HCT116 (cell line): ENCODE measurements at regions not wholly inside any gene's neighbourhood (a gene's known extent, or its start where the extent isn't known, plus 50 kb on each side); places are given as distances from the start of the nearest gene placed in this dataset.

Experiments used
- ATAC-seq: fragments of 200-7000 bp; cut with Tn5 transposase; 2 replicates; pipeline ENCODE4 v1.9.1; 2020; ENCODE audit warnings: mild to moderate bottlenecking, moderate library complexity
- BruUV-seq: library from RNA; stranded (reverse); fragments of 400-500 nt; replicated peaks from 2 replicates; lab custom pipeline; 2021; lab: Mats Ljungman, UMichigan
- CTCF ChIA-PET: fragments of 300-600 bp; sonication (Branson Sonifier 250); formaldehyde crosslinking; loops from one replicate; lab custom pipeline; 2021; ENCODE audit warnings: antibody characterized with exemption; lab: Charles Lee
- POLR2A ChIA-PET: fragments of 300-600, 350-600 bp; sonication (Branson Sonifier 250); formaldehyde crosslinking; loops from one replicate; lab custom pipeline; 2021; ENCODE audit warnings: antibody characterized with exemption; lab: Charles Lee
- RAD21 ChIA-PET, 2 experiments: fragments of 300-600 bp; sonication (Branson Sonifier 250); formaldehyde crosslinking; loops; one replicate each; lab custom pipeline; 2023; ENCODE audit warnings: low total read pairs in 2 of 2; ENCODE audit not compliant: uncharacterized antibody in 2 of 2, unreplicated experiment in 2 of 2, low non-redundant PET in 1 of 2; lab: Charles Lee
- DNase-seq: peaks from one replicate; pipeline ENCODE4 v3.0.0-alpha.2; 2010; ENCODE audit warnings: low read depth, low spot score
- H2AFZ ChIP-seq: fragments of 200-600 bp; shearing (Covaris generic), sonication (generic); 2 replicates; pipeline ENCODE4 v1.6.1; 2017; ENCODE audit warnings: low read depth, mixed run types, mixed read lengths, antibody characterized with exemption, low read length; ENCODE audit not compliant: poor library complexity, severe bottlenecking
- H3K27ac ChIP-seq: 2 replicates; pipeline ENCODE4 v1.5.1; 2012; ENCODE audit warnings: low read depth, low read length
- H3K27me3 ChIP-seq: fragments of 200-600 bp; sonication (generic); 2 replicates; pipeline ENCODE4 v1.6.1; 2016; ENCODE audit warnings: mixed run types, low read length, mixed read lengths; ENCODE audit not compliant: insufficient read depth
- H3K36me3 ChIP-seq, 2 experiments: fragments of 200-500 bp in 1 of 2; fragments of 200-600 bp in 1 of 2; sonication (Bioruptor generic) in 1 of 2; sonication (generic) in 1 of 2; 2 replicates each; pipeline versions ENCODE4 v1.5.1 to v1.6.1; 2014 to 2016; ENCODE audit warnings: low read length in 2 of 2, inconsistent platforms in 1 of 2, mixed read lengths in 1 of 2, mixed run types in 1 of 2; ENCODE audit not compliant: insufficient read depth in 2 of 2, control insufficient read depth in 1 of 2
- H3K4me1 ChIP-seq, 2 experiments: fragments of 200-600 bp in 1 of 2; sonication (generic) in 1 of 2; 2 replicates each; pipeline versions ENCODE4 v1.5.1 to v1.6.1; 2012 to 2017; ENCODE audit warnings: low read length in 2 of 2, inconsistent platforms in 1 of 2, mild to moderate bottlenecking in 1 of 2, mixed read lengths in 1 of 2, mixed run types in 1 of 2, moderate library complexity in 1 of 2; ENCODE audit not compliant: insufficient read depth in 2 of 2, control insufficient read depth in 1 of 2
- H3K4me2 ChIP-seq: fragments of 200-600 bp; sonication (generic); 2 replicates; pipeline ENCODE4 v1.6.1; 2017; ENCODE audit warnings: mixed run types, low read length, mixed read lengths
- H3K4me3 ChIP-seq, 2 experiments: fragments of 200-600 bp in 1 of 2; sonication (generic) in 1 of 2; replicated peaks in 1 of 2; 2 replicates each; pipeline ENCODE4 v1.5.1; 2011 to 2016; ENCODE audit warnings: low read length in 2 of 2, control low read depth in 1 of 2, low read depth in 1 of 2, mild to moderate bottlenecking in 1 of 2, mixed read lengths in 1 of 2, mixed run types in 1 of 2
- H3K79me2 ChIP-seq: fragments of 200-600 bp; sonication (generic); 2 replicates; pipeline ENCODE4 v1.6.1; 2017; ENCODE audit warnings: mild to moderate bottlenecking, mixed run types, low read length, moderate library complexity, mixed read lengths; ENCODE audit not compliant: insufficient read depth
- H3K9ac ChIP-seq: fragments of 200-600 bp; sonication (generic); 2 replicates; pipeline ENCODE4 v1.6.1; 2016; ENCODE audit warnings: low read length, mixed read lengths
- H3K9me2 ChIP-seq: fragments of 200-600 bp; sonication (generic), shearing (Covaris generic); 2 replicates; pipeline ENCODE4 v1.6.1; 2017; ENCODE audit warnings: mixed run types, mild to moderate bottlenecking, moderate library complexity; ENCODE audit not compliant: insufficient read depth
- H3K9me3 ChIP-seq, 2 experiments: fragments of 200-500 bp in 1 of 2; fragments of 200-600 bp in 1 of 2; sonication (Bioruptor generic) in 1 of 2; sonication (generic) in 1 of 2; 2 replicates each; pipeline ENCODE4 v1.6.1; 2014 to 2017; ENCODE audit warnings: low read length in 2 of 2, mixed read lengths in 2 of 2, inconsistent platforms in 1 of 2, low read depth in 1 of 2, mild to moderate bottlenecking in 1 of 2, mixed run types in 1 of 2, moderate library complexity in 1 of 2; ENCODE audit not compliant: control insufficient read depth in 1 of 2, insufficient read depth in 1 of 2
- H4K20me1 ChIP-seq: fragments of 200-600 bp; sonication (generic), shearing (Covaris generic); 2 replicates; pipeline ENCODE4 v1.6.1; 2017; ENCODE audit warnings: mixed run types, mild to moderate bottlenecking, moderate library complexity; ENCODE audit not compliant: insufficient read depth
- CEBPB ChIP-seq: IDR thresholded peaks from 2 replicates; pipeline ENCODE4 v1.6.1; 2012; ENCODE audit warnings: low read depth
- ELF1 ChIP-seq: IDR thresholded peaks from 2 replicates; pipeline ENCODE4 v1.6.1; 2012; ENCODE audit warnings: low read depth, borderline replicate concordance
- EZH2phosphoT487 ChIP-seq: fragments of 200-600 bp; IDR thresholded peaks from 2 replicates; pipeline ENCODE4 v1.6.1; 2018; ENCODE audit warnings: antibody characterized with exemption, borderline replicate concordance
- FOSL1 ChIP-seq: IDR thresholded peaks from 2 replicates; pipeline ENCODE4 v1.6.1; 2012; ENCODE audit warnings: low read depth
- SP1 ChIP-seq: IDR thresholded peaks from 2 replicates; pipeline ENCODE4 v1.6.1; 2012; ENCODE audit warnings: low read depth
- SRF ChIP-seq: IDR thresholded peaks from 2 replicates; pipeline ENCODE4 v1.6.1; 2012; ENCODE audit warnings: low read depth
- intact Hi-C: fragments of 100-400 bp; cut with micrococcal nuclease; formaldehyde crosslinking; loops from 2 replicates; pipeline ENCODE4 v1.10.0; 2022
- TF ChIP-seq, protein P1 (sequence below): IDR thresholded peaks from 2 replicates; pipeline ENCODE4 v1.6.1; 2011; ENCODE audit warnings: mild to moderate bottlenecking, low read length, moderate library complexity; ENCODE audit not compliant: insufficient replicate concordance; ENCODE audit errors: extremely low read depth
- TF ChIP-seq, protein P2 (sequence below): IDR thresholded peaks from 2 replicates; pipeline ENCODE4 v1.6.1; 2012
- TF ChIP-seq, protein P3 (sequence below), 3 experiments: fragments of 200-600 bp in 1 of 3; sonication (generic) in 1 of 3; IDR thresholded peaks in 2 of 3; conservative IDR thresholded peaks in 1 of 3; 2 replicates each; pipeline ENCODE4 v1.5.1; 2012 to 2017; ENCODE audit warnings: low read depth in 2 of 3, low read length in 2 of 3, antibody characterized with exemption in 1 of 3, borderline replicate concordance in 1 of 3, control low read depth in 1 of 3, mild to moderate bottlenecking in 1 of 3, mixed read lengths in 1 of 3, mixed run types in 1 of 3, moderate library complexity in 1 of 3; ENCODE audit not compliant: insufficient read depth in 1 of 3

DNA sequence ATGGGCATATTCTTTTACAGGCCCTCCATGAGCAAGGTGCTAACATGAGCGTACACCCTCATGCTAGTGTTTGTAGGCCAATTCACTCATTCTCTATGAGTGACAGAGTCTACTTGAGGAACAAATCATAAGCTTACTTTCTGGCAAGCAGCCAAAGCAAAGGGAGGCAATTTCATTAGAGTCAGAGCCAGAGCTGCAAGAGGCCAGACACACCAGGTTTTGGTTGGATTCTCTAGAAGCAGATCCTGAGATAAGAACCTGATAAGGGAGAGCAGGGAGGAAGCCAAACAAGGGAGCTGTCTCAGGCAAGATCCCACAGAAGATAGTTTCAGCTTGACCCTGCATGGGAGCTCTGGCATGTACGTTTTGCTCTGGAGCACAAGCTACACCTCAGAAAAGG lies 214.1 kb upstream of the CTNNB1 start:
- H3K4me2 ChIP-seq, result no peak overlapping the region
- H3K27me3 ChIP-seq, result peaks cover 5% of the 10 kb centered on the region; the same call in 1 of the 2 replicates
- H3K4me1 ChIP-seq, result no peaks in the 10 kb centered on the region
- ChIA-PET POLR2A (no interaction called here), CTCF (no interaction called here), RAD21 (no interaction called here)
- DNase-seq (no peak), ATAC-seq (no peak)
- H3K4me3 ChIP-seq, result no peak overlapping the region
- intact Hi-C loops, result no loop called here
- H2AFZ ChIP-seq, result no peak overlapping the region
- no peak overlapping the region for H3K27ac ChIP-seq
- no peaks in the 10 kb centered on the region for H4K20me1 ChIP-seq
- BruUV-seq, result no TSS peak
- TF ChIP-seq SP1, result no peak
- TF ChIP-seq, protein P1, sequence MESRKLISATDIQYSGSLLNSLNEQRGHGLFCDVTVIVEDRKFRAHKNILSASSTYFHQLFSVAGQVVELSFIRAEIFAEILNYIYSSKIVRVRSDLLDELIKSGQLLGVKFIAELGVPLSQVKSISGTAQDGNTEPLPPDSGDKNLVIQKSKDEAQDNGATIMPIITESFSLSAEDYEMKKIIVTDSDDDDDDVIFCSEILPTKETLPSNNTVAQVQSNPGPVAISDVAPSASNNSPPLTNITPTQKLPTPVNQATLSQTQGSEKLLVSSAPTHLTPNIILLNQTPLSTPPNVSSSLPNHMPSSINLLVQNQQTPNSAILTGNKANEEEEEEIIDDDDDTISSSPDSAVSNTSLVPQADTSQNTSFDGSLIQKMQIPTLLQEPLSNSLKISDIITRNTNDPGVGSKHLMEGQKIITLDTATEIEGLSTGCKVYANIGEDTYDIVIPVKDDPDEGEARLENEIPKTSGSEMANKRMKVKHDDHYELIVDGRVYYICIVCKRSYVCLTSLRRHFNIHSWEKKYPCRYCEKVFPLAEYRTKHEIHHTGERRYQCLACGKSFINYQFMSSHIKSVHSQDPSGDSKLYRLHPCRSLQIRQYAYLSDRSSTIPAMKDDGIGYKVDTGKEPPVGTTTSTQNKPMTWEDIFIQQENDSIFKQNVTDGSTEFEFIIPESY, result no peak
- no peak for TF ChIP-seq FOSL1
- TF ChIP-seq EZH2phosphoT487, result no peak
- H3K9me2 ChIP-seq, result no peaks in the 10 kb centered on the region
- H3K79me2 ChIP-seq, result no peaks in the 10 kb centered on the region
- H3K9me3 ChIP-seq, result no peaks in the 10 kb centered on the region
- no peak overlapping the region for H3K9ac ChIP-seq
- H3K36me3 ChIP-seq, result no peaks in the 10 kb centered on the region

DNA sequence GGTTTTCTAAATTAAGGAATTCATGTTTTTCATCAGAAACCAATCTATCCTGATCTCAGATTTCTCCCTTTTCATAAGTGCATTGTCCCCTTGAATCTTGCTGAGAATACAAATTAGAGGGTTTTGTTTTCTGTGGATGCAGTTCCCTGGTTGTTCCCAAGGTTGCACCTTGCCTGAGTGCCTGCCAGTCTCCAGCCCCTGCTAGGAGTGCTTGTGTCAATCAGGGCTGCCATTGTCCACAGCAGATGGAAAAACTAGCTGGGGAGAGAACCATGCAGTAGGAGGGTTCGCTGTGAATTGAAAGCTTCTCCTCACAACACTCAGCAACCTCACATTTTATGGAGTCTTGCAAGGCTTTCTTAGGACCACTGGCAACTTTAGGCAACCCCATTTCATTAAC lies 210.8 kb upstream of the CTNNB1 start:
- Histone ChIP-seq H3K9ac (no peak overlapping the region), H3K79me2 (no peaks in the 10 kb centered on the region), H3K27ac (no peak overlapping the region), H3K4me2 (no peak overlapping the region), H3K4me1 (no peaks in the 10 kb centered on the region), H3K4me3 (no peak overlapping the region), H3K27me3 (peaks cover 5% of the 10 kb centered on the region; the same call in 1 of the 2 replicates), H2AFZ (no peak overlapping the region), H3K36me3 (no peaks in the 10 kb centered on the region), H3K9me2 (no peaks in the 10 kb centered on the region), H4K20me1 (no peaks in the 10 kb centered on the region), H3K9me3 (no peaks in the 10 kb centered on the region)
- ChIA-PET CTCF (no interaction called here), RAD21 (no interaction called here), POLR2A (no interaction called here)
- intact Hi-C loops, result no loop called here
- no TSS peak for BruUV-seq
- no peak for DNase-seq
- ATAC-seq, result no peak
- TF ChIP-seq, protein P2, sequence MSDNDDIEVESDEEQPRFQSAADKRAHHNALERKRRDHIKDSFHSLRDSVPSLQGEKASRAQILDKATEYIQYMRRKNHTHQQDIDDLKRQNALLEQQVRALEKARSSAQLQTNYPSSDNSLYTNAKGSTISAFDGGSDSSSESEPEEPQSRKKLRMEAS, result no peak
- TF ChIP-seq CEBPB (no peak), SRF (no peak), ELF1 (no peak)
- TF ChIP-seq, protein P3, sequence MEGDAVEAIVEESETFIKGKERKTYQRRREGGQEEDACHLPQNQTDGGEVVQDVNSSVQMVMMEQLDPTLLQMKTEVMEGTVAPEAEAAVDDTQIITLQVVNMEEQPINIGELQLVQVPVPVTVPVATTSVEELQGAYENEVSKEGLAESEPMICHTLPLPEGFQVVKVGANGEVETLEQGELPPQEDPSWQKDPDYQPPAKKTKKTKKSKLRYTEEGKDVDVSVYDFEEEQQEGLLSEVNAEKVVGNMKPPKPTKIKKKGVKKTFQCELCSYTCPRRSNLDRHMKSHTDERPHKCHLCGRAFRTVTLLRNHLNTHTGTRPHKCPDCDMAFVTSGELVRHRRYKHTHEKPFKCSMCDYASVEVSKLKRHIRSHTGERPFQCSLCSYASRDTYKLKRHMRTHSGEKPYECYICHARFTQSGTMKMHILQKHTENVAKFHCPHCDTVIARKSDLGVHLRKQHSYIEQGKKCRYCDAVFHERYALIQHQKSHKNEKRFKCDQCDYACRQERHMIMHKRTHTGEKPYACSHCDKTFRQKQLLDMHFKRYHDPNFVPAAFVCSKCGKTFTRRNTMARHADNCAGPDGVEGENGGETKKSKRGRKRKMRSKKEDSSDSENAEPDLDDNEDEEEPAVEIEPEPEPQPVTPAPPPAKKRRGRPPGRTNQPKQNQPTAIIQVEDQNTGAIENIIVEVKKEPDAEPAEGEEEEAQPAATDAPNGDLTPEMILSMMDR (IDR thresholded peaks at IDR 0.05 in 2 of 3, conservative IDR thresholded peaks at IDR 0.05 in 1 of 3; ENCODE audit: borderline replicate concordance in 1 of 3, insufficient read depth in 1 of 3, low read depth in 2 of 3, low read length in 2 of 3), result no peak
